CD4-positive, alpha-beta T cell treated with Interferon alpha-2 for 1 hour (primary cell): ENCODE measurements at regions not wholly inside any gene's neighbourhood (a gene's known extent, or its start where the extent isn't known, plus 50 kb on each side); places are given as distances from the start of the nearest gene placed in this dataset.
A peak's percentile ranks its signal among the peaks of the same experiment; 100 is the strongest.
"Not testable (repeated sequence)": the region's sequence is repeated elsewhere in the genome, so short reads cannot be mapped to it uniquely, and the experiment has no call there.

Experiments used
- DNase-seq, 2 donors: peaks; one replicate each; pipeline ENCODE4 v3.0.0-alpha.2; 2020 to 2022

DNA sequence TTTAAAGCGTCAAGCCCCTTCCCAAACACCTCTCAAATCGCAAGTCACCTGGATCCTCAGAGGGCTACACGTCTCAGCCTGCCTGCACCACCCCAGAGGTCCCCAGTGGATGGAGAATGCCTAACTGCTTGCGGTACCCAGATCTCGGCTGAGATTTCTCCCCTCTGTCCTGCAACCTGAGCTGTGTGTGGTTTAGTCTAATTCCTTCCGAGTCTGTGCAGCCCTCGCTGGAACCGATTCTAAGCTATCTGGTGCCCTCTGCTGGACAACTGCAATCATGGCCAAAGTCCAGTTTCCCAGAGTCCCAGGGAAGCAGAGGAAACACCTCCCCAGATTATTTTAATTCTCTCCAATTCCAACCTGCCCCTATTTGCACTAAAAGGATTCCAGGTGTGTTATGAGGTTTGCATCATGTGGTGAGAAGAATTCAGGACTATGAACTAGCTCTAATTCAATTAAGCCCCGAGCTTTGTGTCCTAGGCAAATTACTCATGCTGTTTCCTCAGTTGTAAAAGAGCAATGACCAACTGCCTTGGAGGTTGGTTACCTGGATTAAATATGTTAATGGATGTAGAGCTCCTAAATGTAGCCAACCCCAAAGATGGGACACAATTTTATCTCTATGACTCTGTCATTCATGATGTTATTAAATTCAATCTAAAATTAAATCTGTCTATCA, 276.1 kb upstream of the NCKAP5 start:
- peak; percentile 32 to 58 for DNase-seq

DNA sequence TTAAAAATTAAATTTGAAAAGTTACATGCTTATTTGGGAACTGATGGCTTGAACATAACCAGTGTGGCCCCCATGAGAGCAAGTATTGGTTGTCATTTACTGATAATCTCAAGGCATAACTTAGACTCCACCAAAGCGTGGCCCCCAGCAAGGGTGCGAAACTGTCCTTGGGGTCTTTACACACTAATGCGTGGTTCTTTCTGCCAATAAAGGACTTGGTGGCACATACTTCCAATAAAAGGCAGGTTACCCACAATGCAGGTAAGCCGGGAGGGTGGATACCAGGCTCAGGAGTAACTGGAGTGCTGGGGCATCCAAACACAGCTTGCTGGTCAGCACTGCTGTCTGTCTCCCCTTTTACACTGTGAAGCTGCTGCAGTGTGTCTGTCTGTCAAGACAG, 278.2 kb upstream of the NCKAP5 start:
- DNase-seq = no peak

- no peak for DNase-seq
Observed at GRCh38 chr2:133847591-133847990, 279.3 kb upstream of the NCKAP5 start.

- DNase-seq = no peak
Observed at GRCh38 chr2:133848111-133848649, 279.9 kb upstream of the NCKAP5 start.

- no peak for DNase-seq
Observed at GRCh38 chr2:133849341-133849740, 281.1 kb upstream of the NCKAP5 start.

GRCh38 chr2:133854603-133855200, 286.4 kb upstream of the NCKAP5 start:
- no peak for DNase-seq

DNA sequence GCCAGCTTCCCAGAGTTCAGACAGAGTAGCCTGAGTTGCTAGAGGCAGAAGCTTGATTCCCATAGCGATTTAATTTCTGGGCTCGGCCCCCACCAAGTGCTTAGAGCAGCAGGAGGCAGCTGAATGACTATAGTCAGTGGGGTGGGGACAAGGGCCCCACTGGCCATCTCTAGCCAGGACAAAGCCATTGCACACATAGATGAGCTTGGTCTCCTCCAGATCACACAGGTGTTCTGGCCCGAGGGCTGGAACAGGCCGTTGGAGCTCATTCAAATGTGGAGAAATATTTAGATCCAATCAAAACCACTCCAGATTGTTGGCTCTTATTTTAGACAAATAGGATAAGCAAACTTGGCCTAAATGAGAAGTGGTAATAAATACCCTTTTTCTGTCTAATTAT, 287.3 kb upstream of the NCKAP5 start:
- no peak for DNase-seq

DNA sequence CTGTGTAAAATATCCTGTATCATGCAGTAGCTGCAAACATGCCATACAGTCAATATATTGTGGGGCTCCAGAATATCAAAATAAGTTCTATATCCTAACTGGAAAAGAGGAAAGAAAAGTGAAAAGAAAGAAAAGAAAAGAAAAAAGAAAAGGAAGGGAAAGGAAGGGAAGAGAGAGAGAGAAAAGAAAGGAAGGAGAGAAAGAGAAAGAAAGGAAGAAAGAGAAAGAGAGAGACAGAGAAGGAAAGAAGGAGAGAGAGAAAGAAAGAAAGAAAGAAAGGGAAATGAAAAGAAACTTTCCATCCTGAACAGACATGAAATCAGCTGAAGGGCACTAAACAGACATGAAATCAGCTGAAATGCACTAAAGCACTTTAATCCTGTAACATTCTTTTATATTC, 288.4 kb upstream of the NCKAP5 start:
- DNase-seq = no peak

GRCh38 chr2:133859578-133859977, 291.3 kb upstream of the NCKAP5 start:
- no peak for DNase-seq

DNA sequence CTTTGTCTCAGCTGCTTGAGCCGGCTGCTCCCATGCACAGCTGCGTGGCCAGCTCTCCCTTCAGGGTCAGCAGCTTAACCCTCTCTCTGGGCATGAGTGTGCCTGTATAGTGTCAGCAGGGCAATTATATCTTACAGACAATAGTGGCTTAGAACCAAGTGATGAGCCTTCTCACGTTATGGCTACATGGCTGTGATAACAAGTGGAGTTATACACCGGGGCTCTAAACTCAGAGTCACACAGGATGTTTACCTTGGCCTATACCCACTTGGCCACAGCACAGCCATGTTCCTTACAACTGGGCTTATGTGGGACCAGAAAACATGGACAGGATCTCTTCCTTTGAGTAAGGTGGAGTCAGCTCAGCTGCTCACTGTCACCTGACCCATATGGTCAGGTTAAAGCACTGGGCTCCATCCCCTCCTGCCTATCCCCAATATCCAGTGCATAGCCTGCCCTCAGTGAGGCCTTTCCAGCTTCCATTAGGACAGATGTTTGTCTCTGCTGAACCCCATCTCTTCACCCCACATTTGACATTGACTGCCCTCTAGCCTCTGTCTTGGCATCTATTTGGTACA, 294.2 kb upstream of the NCKAP5 start:
- DNase-seq = no peak

DNA sequence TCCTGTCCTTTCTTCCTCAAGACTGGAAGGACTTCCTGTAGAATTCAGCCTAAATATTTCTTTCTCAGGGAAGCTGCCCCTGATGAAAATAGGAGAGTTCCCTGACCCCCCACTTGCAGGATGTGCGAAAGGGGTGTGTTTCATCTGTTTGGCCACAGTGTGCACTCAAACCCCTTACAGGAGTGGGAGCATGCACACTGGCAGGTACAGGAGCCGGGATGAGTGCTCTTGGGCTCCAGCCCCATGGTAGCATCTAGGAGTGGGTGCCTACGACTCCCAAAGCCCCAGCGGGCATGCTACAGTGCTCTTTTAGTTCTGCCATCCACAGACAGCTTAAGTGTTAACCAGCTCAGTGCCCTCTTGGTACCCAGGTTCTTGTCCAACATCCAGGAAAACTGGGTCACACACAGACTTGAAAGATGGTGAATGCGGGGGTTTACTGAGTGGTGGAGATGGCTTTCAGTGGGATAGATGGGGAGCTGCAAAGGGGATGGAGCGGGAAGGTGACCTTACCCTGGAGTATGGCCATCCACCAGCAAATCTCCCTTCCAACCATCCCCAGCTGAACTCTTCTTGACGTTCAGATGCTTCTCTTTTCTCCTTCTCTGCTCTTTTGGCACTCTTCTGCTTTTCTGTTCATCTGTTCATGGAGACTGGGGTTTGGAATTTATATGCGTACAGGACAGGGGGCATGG, 295.0 kb upstream of the NCKAP5 start:
- DNase-seq = no peak

DNA sequence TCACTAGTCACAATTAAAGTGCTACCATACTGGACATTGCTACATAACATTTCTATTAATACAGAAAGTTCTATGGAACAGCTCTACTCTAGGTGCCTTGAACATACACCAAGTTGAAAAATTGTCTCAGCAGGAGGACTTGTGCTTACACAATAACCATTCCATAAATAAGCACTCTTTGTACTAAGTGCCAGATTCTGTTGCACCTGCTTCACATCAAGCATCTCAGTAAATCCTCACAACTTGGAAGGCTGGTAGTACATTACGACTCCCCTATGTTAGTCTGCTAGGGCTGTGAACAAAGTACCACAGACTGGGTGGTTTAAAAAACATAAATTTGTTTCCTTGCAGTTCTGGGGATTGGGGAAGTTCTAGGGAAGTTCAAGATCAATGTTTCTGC, 296.9 kb upstream of the NCKAP5 start:
- no peak for DNase-seq

GRCh38 chr2:133867166-133867565, 298.9 kb upstream of the NCKAP5 start:
- DNase-seq = no peak

GRCh38 chr2:133871545-133872209, 303.4 kb upstream of the NCKAP5 start:
- DNase-seq = no peak

GRCh38 chr2:133878326-133878725, 310.1 kb upstream of the NCKAP5 start:
- DNase-seq = no peak

GRCh38 chr2:133879703-133880102, 311.4 kb upstream of the NCKAP5 start:
- no peak for DNase-seq

DNA sequence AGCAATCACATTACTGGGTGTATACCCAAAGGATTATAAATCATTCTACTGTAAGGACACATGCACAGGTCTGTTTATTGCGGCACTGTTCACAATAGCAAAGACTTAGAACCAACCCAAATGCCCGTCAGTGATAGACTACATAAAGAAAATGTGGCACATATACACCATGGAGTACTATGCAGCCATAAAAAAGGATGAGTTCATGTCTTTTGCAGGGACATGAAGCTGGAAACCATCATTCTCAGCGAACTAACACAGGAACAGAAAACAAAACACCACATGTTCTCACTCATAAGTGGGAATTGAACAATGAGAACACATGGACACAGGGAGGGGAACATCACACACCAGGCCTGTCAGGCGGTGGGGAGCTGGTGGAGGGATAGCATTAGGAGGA, 313.9 kb upstream of the NCKAP5 start:
- DNase-seq = not testable (repeated sequence)

GRCh38 chr2:133884739-133885381, 316.6 kb upstream of the NCKAP5 start:
- no peak for DNase-seq

- no peak for DNase-seq
Observed at GRCh38 chr2:133885847-133886246, 317.6 kb upstream of the NCKAP5 start.

DNA sequence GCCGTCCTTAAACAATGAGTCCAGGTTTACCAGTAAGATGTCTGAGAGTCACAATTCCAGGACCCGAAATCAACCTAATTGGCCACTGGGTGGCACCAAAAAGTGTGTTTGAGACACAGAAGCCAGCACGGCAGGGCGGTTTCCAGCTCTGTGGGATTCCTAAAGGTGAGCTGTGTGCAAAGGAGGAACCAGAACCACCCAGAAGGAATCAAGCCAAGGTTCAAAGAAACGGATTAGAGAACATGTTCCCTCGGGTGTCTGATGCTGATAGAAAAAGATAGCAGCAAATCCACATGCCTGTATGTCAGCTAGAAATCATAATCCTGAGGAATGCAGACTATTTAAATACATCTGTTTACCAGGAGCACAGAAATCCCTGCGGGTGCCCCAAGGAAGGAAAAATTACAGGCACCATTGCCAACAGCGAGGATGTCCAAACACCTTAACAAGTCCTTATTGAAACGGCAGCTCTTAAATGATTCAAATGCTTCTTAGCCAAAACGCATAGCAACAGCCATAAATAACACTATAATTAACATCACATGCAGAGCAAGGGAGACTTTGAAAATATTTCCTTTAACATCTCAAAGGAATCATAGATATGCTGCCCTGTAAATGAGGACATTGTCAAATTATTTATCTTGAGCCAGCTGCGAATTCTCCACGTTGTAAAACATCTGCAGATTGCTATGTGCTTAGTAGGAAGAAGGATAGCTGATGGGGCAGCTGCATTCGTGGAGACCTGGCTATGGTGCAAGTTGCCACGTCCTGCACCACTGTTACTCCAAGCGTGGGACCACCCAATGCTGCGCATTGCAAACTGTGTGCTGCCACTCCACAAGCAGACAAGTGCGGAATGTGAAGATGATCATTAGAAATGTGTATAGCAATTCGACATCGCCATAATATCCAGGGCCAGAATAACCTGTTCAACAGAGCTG, 318.7 kb upstream of the NCKAP5 start:
- DNase-seq = peak; percentile 50 to 54

- DNase-seq = no peak
Observed at GRCh38 chr2:133887676-133888040, 319.4 kb upstream of the NCKAP5 start.

GRCh38 chr2:133888107-133888506, 319.8 kb upstream of the NCKAP5 start:
- DNase-seq = no peak
